Inferior parietal cortex (tissue), 1 donor: ENCODE measurements at regions not wholly inside any gene's neighbourhood (a gene's known extent, or its start where the extent isn't known, plus 50 kb on each side); places are given as distances from the start of the nearest gene placed in this dataset.
"Not testable (repeated sequence)": the region's sequence is repeated elsewhere in the genome, so short reads cannot be mapped to it uniquely, and the experiment has no call there.

Source experiments
- DNase-seq: peaks from one replicate; pipeline ENCODE4 v3.0.0-alpha.2; 2016; ENCODE audit errors: extremely low spot score

GRCh38 chr10:21293518-21294356 is 231.7 kb downstream of the SKIDA1 start:
- DNase-seq = no peak

- peak; percentile 52 for DNase-seq
Observed at GRCh38 chr10:21292763-21293517, 232.5 kb downstream of the SKIDA1 start.

GRCh38 chr10:21290499-21291160 is 234.9 kb downstream of the SKIDA1 start:
- DNase-seq = no peak

- DNase-seq = no peak
Observed at GRCh38 chr10:21289961-21290360, 235.5 kb downstream of the SKIDA1 start.

GRCh38 chr10:21289271-21289670 is 236.2 kb downstream of the SKIDA1 start:
- no peak for DNase-seq

GRCh38 chr10:21285742-21286331 is 239.6 kb downstream of the SKIDA1 start:
- no peak for DNase-seq

- no peak for DNase-seq
Observed at GRCh38 chr10:21285207-21285606, 240.3 kb downstream of the SKIDA1 start.

- DNase-seq = no peak
Observed at GRCh38 chr10:21284301-21284700, 241.2 kb downstream of the SKIDA1 start.

GRCh38 chr10:21283053-21283452 is 242.4 kb downstream of the SKIDA1 start:
- DNase-seq = not testable (repeated sequence)

GRCh38 chr10:21281765-21282484 is 243.6 kb downstream of the SKIDA1 start:
- no peak for DNase-seq

- no peak for DNase-seq
Observed at GRCh38 chr10:21280971-21281572, 244.4 kb downstream of the SKIDA1 start.

GRCh38 chr10:21280037-21280436 is 245.4 kb downstream of the SKIDA1 start:
- DNase-seq = no peak

GRCh38 chr10:21279217-21279575 is 246.3 kb downstream of the SKIDA1 start:
- DNase-seq = no peak

GRCh38 chr10:21278491-21279216 is 246.8 kb downstream of the SKIDA1 start:
- DNase-seq = peak; percentile 80

- DNase-seq = no peak
Observed at GRCh38 chr10:21273400-21273968, 252.0 kb downstream of the SKIDA1 start.

GRCh38 chr10:21272643-21273399 is 252.7 kb downstream of the SKIDA1 start:
- DNase-seq = no peak

- no peak for DNase-seq
Observed at GRCh38 chr10:21270976-21271375, 254.5 kb downstream of the SKIDA1 start.

GRCh38 chr10:21269289-21269688 is 256.2 kb downstream of the SKIDA1 start:
- no peak for DNase-seq

GRCh38 chr10:21265622-21266021 is 259.9 kb downstream of the SKIDA1 start:
- no peak for DNase-seq
